Neural cell (in vitro differentiated cells): ENCODE measurements at regions not wholly inside any gene's neighbourhood (a gene's known extent, or its start where the extent isn't known, plus 50 kb on each side); places are given as distances from the start of the nearest gene placed in this dataset.

Experiments
- CTCF ChIP-seq: fragments of 450-650 bp; IDR thresholded peaks from 2 replicates; pipeline ENCODE4 v1.5.1; 2014; ENCODE audit warnings: antibody characterized with exemption, mild to moderate bottlenecking, moderate library complexity; ENCODE audit not compliant: poor library complexity, severe bottlenecking
- EP300 ChIP-seq: fragments of 450-650 bp; conservative IDR thresholded peaks from 2 replicates; pipeline ENCODE4 v1.6.1; 2014; ENCODE audit warnings: antibody characterized with exemption, mild to moderate bottlenecking, moderate library complexity; ENCODE audit not compliant: poor library complexity, severe bottlenecking
- EZH2 ChIP-seq: fragments of 200-600, 300-800 bp; shearing (Covaris generic), sonication (generic); IDR thresholded peaks from 2 replicates; pipeline ENCODE4 v1.6.1; 2014; ENCODE audit warnings: antibody characterized with exemption, low read length, borderline replicate concordance, mild to moderate bottlenecking; ENCODE audit not compliant: insufficient read depth, poor library complexity, severe bottlenecking
- POLR2AphosphoS5 ChIP-seq: IDR thresholded peaks from 2 replicates; pipeline ENCODE4 v1.6.1; 2012
- RAD21 ChIP-seq: fragments of 450-650 bp; conservative IDR thresholded peaks from 2 replicates; pipeline ENCODE4 v1.6.1; 2014; ENCODE audit warnings: antibody characterized with exemption, mild to moderate bottlenecking, moderate library complexity
- REST ChIP-seq: IDR thresholded peaks from 2 replicates; pipeline ENCODE4 v1.6.1; 2012; ENCODE audit warnings: borderline replicate concordance
- TAF1 ChIP-seq: IDR thresholded peaks from 2 replicates; pipeline ENCODE4 v1.6.1; 2012; ENCODE audit warnings: low read depth

- TF ChIP-seq EZH2 = no peak
- TF ChIP-seq CTCF = no peak
- no peak for TF ChIP-seq RAD21
- TF ChIP-seq REST = no peak
- TF ChIP-seq EP300 = no peak
- TF ChIP-seq POLR2AphosphoS5 = no peak
- no peak for TF ChIP-seq TAF1
Observed at GRCh38 chr4:178953447-178954120, 1511.3 kb upstream of the AGA start.
